ENCODE measurements at regions not wholly inside any gene's neighbourhood (a gene's known extent, or its start where the extent isn't known, plus 50 kb on each side); places are given as distances from the start of the nearest gene placed in this dataset.

DNA sequence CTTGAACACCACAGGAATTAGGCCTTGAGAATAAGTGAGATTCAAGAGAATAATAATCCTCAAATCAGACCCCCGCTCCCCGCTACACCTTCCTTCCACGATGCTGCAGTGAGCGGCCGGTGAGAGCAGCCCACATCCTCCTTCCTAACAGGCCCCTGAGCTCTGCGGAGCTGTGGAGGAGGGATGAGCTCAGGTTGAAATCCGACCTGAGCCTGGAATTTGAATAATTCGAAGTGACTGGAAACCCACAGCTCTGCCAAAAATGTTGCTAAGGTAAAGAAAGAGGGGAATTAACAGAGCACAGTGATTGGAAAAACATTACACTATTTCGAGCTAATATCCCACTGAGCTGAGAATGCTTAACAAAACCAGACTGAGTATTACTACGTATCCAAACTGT is 90.0 kb downstream of the URB2 start:
- TF ChIP-seq ZNF140 (tag by site-specific recombination; IDR thresholded peaks at IDR 0.05): no peak
- no peak for TF ChIP-seq ZNF645 (tag by site-specific recombination; IDR thresholded peaks at IDR 0.05)
- TF ChIP-seq ZNF133 (tag by site-specific recombination; IDR thresholded peaks at IDR 0.05): no peak
- no peak for TF ChIP-seq CTCF (tag by site-specific recombination; IDR thresholded peaks at IDR 0.05)
- TF ChIP-seq ZNF580 (tag by site-specific recombination; IDR thresholded peaks at IDR 0.05): no peak
- TF ChIP-seq ZBTB26 (tag by site-specific recombination; optimal IDR thresholded peaks at IDR 0.05): no peak
- TF ChIP-seq, protein P1, sequence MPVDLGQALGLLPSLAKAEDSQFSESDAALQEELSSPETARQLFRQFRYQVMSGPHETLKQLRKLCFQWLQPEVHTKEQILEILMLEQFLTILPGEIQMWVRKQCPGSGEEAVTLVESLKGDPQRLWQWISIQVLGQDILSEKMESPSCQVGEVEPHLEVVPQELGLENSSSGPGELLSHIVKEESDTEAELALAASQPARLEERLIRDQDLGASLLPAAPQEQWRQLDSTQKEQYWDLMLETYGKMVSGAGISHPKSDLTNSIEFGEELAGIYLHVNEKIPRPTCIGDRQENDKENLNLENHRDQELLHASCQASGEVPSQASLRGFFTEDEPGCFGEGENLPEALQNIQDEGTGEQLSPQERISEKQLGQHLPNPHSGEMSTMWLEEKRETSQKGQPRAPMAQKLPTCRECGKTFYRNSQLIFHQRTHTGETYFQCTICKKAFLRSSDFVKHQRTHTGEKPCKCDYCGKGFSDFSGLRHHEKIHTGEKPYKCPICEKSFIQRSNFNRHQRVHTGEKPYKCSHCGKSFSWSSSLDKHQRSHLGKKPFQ (tag by site-specific recombination; IDR thresholded peaks at IDR 0.05): no peak
- no peak for TF ChIP-seq ZNF2 (tag by site-specific recombination; IDR thresholded peaks at IDR 0.05)
- TF ChIP-seq ZNF660 (tag by site-specific recombination; IDR thresholded peaks at IDR 0.05): no peak

All from HEK293 (cell line).